ENCODE measurements at regions not wholly inside any gene's neighbourhood (a gene's known extent, or its start where the extent isn't known, plus 50 kb on each side); places are given as distances from the start of the nearest gene placed in this dataset.

DNA sequence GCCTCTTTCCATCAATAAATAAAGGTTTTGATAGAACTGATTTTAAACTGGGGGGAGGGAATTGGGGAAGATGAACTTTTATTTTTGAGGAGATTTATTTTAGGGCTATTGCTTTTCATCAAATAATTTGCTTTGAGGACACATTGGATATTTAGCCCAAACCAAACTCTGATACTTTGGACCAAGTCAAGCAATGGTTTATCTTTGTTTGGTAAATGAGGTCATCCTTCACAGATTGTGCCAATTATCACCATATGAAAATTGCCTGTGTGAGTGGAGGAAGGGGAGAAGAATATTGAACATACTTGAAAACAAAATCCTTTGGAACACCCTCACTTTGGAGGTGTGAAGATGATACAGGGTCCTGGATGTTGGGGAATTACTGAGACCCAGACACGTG is 176.9 kb upstream of the CD180 start:
- Histone ChIP-seq H3K36me3 (no peaks in the 10 kb centered on the region), H3K9me3 (no peaks in the 10 kb centered on the region), H3K27ac (no peak overlapping the region), H3K4me1 (no peaks in the 10 kb centered on the region), H3K4me3 (no peak overlapping the region), H3K27me3 (no peaks in the 10 kb centered on the region)
- 60 to 75% methylated on average over 1 of the region's 1 CpG for WGBS, 2 donors (ENCODE audit: low coverage in 1 of 2)
- DNase-seq: no peak
- intact Hi-C loops (cut with DNase I; ENCODE audit: low total_unique reads) (no loop called here), in situ Hi-C loops (cut with MboI; ENCODE audit: low pct_ligation_motif_present in 1 of 4, low pct_unique_long_range_greater_than_20kb in 1 of 4, low sequenced_read_pairs in 3 of 4) (no loop called here)
- TF ChIP-seq POLR2AphosphoS5 (IDR thresholded peaks at IDR 0.05) (no peak), POLR2A (IDR thresholded peaks at IDR 0.05) (no peak), EP300 (IDR thresholded peaks at IDR 0.05; ENCODE audit: low read depth) (no peak)
- TF ChIP-seq, protein P1, sequence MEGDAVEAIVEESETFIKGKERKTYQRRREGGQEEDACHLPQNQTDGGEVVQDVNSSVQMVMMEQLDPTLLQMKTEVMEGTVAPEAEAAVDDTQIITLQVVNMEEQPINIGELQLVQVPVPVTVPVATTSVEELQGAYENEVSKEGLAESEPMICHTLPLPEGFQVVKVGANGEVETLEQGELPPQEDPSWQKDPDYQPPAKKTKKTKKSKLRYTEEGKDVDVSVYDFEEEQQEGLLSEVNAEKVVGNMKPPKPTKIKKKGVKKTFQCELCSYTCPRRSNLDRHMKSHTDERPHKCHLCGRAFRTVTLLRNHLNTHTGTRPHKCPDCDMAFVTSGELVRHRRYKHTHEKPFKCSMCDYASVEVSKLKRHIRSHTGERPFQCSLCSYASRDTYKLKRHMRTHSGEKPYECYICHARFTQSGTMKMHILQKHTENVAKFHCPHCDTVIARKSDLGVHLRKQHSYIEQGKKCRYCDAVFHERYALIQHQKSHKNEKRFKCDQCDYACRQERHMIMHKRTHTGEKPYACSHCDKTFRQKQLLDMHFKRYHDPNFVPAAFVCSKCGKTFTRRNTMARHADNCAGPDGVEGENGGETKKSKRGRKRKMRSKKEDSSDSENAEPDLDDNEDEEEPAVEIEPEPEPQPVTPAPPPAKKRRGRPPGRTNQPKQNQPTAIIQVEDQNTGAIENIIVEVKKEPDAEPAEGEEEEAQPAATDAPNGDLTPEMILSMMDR (IDR thresholded peaks at IDR 0.05): no peak

DNA sequence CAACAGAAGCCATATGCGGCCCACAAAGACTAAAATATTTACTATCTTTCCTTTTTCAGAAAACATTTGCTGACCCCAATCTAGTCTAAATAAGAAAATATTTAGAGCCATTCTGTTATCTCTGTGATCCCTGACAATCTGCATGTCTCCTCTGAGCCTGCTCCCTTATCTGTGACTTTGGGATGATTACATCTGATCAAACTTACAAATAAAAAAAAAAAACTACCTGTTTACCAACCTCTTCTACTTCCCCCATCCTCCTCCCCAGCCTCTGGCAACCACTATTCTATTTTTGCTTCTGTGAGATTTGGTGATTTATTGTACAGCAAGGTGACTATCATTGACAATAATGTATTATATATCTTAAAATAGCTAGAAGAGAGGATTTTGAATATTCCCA is 176.3 kb upstream of the CD180 start:
- Histone ChIP-seq H3K4me3 (no peak overlapping the region), H3K4me1 (no peaks in the 10 kb centered on the region), H3K9me3 (no peaks in the 10 kb centered on the region), H3K27me3 (no peaks in the 10 kb centered on the region), H3K27ac (no peak overlapping the region), H3K36me3 (no peaks in the 10 kb centered on the region)
- intact Hi-C loops (cut with DNase I; ENCODE audit: low total_unique reads) (no loop called here), in situ Hi-C loops (cut with MboI; ENCODE audit: low pct_ligation_motif_present in 1 of 4, low pct_unique_long_range_greater_than_20kb in 1 of 4, low sequenced_read_pairs in 3 of 4) (no loop called here)
- TF ChIP-seq POLR2AphosphoS5 (IDR thresholded peaks at IDR 0.05) (no peak), POLR2A (IDR thresholded peaks at IDR 0.05) (no peak), EP300 (IDR thresholded peaks at IDR 0.05; ENCODE audit: low read depth) (no peak)
- TF ChIP-seq, protein P1 (IDR thresholded peaks at IDR 0.05): no peak
- WGBS, 2 donors (ENCODE audit: low coverage in 1 of 2): 83 to 86% methylated on average over 1 of the region's 1 CpG
- DNase-seq: no peak

DNA sequence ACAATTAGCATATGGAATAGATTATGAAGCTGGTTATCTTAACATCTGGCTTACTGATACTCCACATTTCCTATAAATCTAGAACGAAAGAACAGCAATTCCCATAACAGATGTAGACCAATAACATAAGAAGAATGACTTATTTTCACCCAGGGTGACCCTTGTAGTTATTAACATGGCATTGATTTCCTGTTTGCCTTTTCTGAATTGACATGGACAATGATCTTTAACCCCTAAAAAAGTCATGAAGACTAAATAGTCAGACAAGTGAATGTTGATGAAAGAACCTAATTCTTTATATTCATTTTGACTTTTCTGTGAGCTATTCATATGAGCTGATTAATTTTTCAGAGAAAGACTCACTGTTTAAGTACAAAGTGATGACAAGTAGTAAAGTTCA is 175.3 kb upstream of the CD180 start:
- no peak overlapping the region for H3K4me3 ChIP-seq
- TF ChIP-seq EP300 (IDR thresholded peaks at IDR 0.05; ENCODE audit: low read depth) (no peak), POLR2AphosphoS5 (IDR thresholded peaks at IDR 0.05) (no peak), POLR2A (IDR thresholded peaks at IDR 0.05) (no peak)
- TF ChIP-seq, protein P1 (IDR thresholded peaks at IDR 0.05): no peak
- 60 to 77% methylated on average over 1 of the region's 1 CpG for WGBS, 2 donors (ENCODE audit: low coverage in 1 of 2)
- in situ Hi-C loops (cut with MboI; ENCODE audit: low pct_ligation_motif_present in 1 of 4, low pct_unique_long_range_greater_than_20kb in 1 of 4, low sequenced_read_pairs in 3 of 4) (no loop called here), intact Hi-C loops (cut with DNase I; ENCODE audit: low total_unique reads) (no loop called here)
- H3K27ac ChIP-seq: no peak overlapping the region
- H3K27me3 ChIP-seq: no peaks in the 10 kb centered on the region
- DNase-seq: no peak
- no peaks in the 10 kb centered on the region for H3K4me1 ChIP-seq
- H3K9me3 ChIP-seq: no peaks in the 10 kb centered on the region
- no peaks in the 10 kb centered on the region for H3K36me3 ChIP-seq

DNA sequence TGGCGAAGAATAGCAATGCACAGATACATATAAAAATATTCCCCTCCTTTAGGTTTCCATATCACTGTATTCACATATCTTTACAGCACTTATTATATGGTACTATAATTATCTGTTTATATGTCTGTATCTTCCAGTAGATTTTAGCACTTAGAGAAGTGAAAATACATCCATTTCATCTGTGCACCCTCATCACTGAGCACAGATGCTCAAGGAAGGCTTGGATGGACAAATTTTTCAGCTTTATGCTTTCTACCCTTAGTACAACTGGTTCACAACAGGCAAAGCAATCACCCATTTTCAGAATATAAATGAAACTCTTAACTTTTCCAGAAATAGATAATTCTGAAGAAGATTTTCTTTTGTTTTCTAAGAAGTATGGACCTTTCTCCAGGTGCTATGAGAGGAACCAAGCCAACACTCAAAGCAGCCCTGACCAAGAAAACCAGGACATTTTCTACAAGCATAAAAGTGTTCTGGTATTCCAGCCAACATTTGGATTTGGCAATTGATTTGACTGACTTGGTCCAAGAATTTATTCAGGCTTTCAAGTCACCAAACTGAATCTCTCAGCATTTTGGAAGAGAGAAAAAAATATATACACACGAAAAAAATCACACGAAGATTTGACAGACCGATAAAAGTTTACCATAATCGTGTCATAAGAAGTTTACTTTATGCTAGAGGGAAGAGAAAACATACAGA is 170.2 kb upstream of the CD180 start:
- 74 to 85% methylated on average over 5 of the region's 5 CpGs for WGBS, 2 donors (ENCODE audit: low coverage in 1 of 2)
- DNase-seq: no peak
- Histone ChIP-seq H3K9me3 (no peaks in the 10 kb centered on the region), H3K4me3 (no peak overlapping the region), H3K27me3 (no peaks in the 10 kb centered on the region), H3K36me3 (no peaks in the 10 kb centered on the region), H3K27ac (no peak overlapping the region), H3K4me1 (no peaks in the 10 kb centered on the region)
- TF ChIP-seq POLR2A (IDR thresholded peaks at IDR 0.05) (no peak), POLR2AphosphoS5 (IDR thresholded peaks at IDR 0.05) (no peak), EP300 (IDR thresholded peaks at IDR 0.05; ENCODE audit: low read depth) (no peak)
- TF ChIP-seq, protein P1 (IDR thresholded peaks at IDR 0.05): no peak
- intact Hi-C loops (cut with DNase I; ENCODE audit: low total_unique reads): no loop called here
- in situ Hi-C loops (cut with MboI; ENCODE audit: low pct_ligation_motif_present in 1 of 4, low pct_unique_long_range_greater_than_20kb in 1 of 4, low sequenced_read_pairs in 3 of 4): no loop called here
